Epithelial cell of proximal tubule (primary cell): ENCODE measurements at regions not wholly inside any gene's neighbourhood (a gene's known extent, or its start where the extent isn't known, plus 50 kb on each side); places are given as distances from the start of the nearest gene placed in this dataset.

Source experiments
- DNase-seq: peaks from one replicate; pipeline ENCODE4 v3.0.0-alpha.2; 2011; ENCODE audit warnings: low read depth
- H3K4me3 ChIP-seq: 2 replicates; pipeline ENCODE4 v1.5.1; 2011; ENCODE audit warnings: low read depth, mild to moderate bottlenecking, low read length
- CTCF ChIP-seq: conservative IDR thresholded peaks from 2 replicates; pipeline ENCODE4 v1.5.1; 2012; ENCODE audit warnings: low read depth, mild to moderate bottlenecking, low read length

- H3K4me3 ChIP-seq = no peak overlapping the region
- no peak for TF ChIP-seq CTCF
- no peak for DNase-seq
Observed at GRCh38 chr5:9699681-9700080, 69.5 kb upstream of the TAS2R1 start.

GRCh38 chr5:9698841-9699240 is 68.7 kb upstream of the TAS2R1 start:
- no peak overlapping the region for H3K4me3 ChIP-seq
- TF ChIP-seq CTCF = no peak
- DNase-seq = no peak

GRCh38 chr5:9698125-9698826 is 68.1 kb upstream of the TAS2R1 start:
- no peak for DNase-seq
- no peak for TF ChIP-seq CTCF

GRCh38 chr5:9692576-9692975 is 62.4 kb upstream of the TAS2R1 start:
- no peak for DNase-seq
- H3K4me3 ChIP-seq = no peak overlapping the region
- TF ChIP-seq CTCF = no peak

More at GRCh38 chr5:9698125-9698826, 68.1 kb upstream of the TAS2R1 start:
- no peak overlapping the region for H3K4me3 ChIP-seq

GRCh38 chr5:9691261-9691660 is 61.1 kb upstream of the TAS2R1 start:
- no peak for TF ChIP-seq CTCF
- H3K4me3 ChIP-seq = no peak overlapping the region
- no peak for DNase-seq

- DNase-seq = no peak
- TF ChIP-seq CTCF = no peak
- no peak overlapping the region for H3K4me3 ChIP-seq
Observed at GRCh38 chr5:9690751-9691150, 60.6 kb upstream of the TAS2R1 start.

GRCh38 chr5:9686216-9686615 is 56.1 kb upstream of the TAS2R1 start:
- DNase-seq = peak; percentile 4

More at GRCh38 chr5:9686216-9686615, 56.1 kb upstream of the TAS2R1 start:
- no peak for TF ChIP-seq CTCF
- no peak overlapping the region for H3K4me3 ChIP-seq
